SK-N-SH (cell line): ENCODE measurements at regions not wholly inside any gene's neighbourhood (a gene's known extent, or its start where the extent isn't known, plus 50 kb on each side); places are given as distances from the start of the nearest gene placed in this dataset.

ENCODE experiments used
- CTCF ChIA-PET: fragments of 300-600, 350-600 bp; formaldehyde crosslinking; extraction: SDS; loops from one replicate; lab custom pipeline; 2021; lab: Yijun Ruan, JAX
- POLR2A ChIA-PET: fragments of 350-600 bp; sonication (Branson Sonifier 250); formaldehyde crosslinking; extraction: SDS; loops from one replicate; lab custom pipeline; 2020; ENCODE audit warnings: antibody characterized with exemption, inconsistent platforms; lab: Yijun Ruan, JAX
- DNase-seq: peaks from one replicate; pipeline ENCODE4 v3.0.0; 2012
- H2AFZ ChIP-seq: fragments of 200-600 bp; sonication (generic); 2 replicates; pipeline ENCODE4 v1.8.1; 2016; ENCODE audit warnings: antibody characterized with exemption, mild to moderate bottlenecking, low read depth
- H3F3A ChIP-seq: fragments of 200-600 bp; sonication (generic); replicated peaks from 2 replicates; pipeline ENCODE3; 2016; ENCODE audit warnings: antibody characterized with exemption, mild to moderate bottlenecking; ENCODE audit not compliant: insufficient read depth
- H3K27ac ChIP-seq, 2 experiments: fragments of 200-500 bp in 1 of 2; fragments of 200-600 bp in 1 of 2; sonication (Bioruptor generic) in 1 of 2; sonication (generic), shearing (Covaris generic) in 1 of 2; 2 replicates each; pipeline versions ENCODE4 v1.5.1 to v1.6.1; 2014 to 2016; ENCODE audit warnings: low read depth in 2 of 2, inconsistent platforms in 1 of 2, low read length in 1 of 2, mild to moderate bottlenecking in 1 of 2, mixed read lengths in 1 of 2
- H3K27me3 ChIP-seq: fragments of 200-600 bp; sonication (generic), shearing (Covaris generic); 2 replicates; pipeline ENCODE4 v1.6.1; 2016; ENCODE audit warnings: mixed run types; ENCODE audit not compliant: insufficient read depth
- H3K36me3 ChIP-seq, 2 experiments: fragments of 200-500 bp in 1 of 2; fragments of 200-600 bp in 1 of 2; sonication (Bioruptor generic) in 1 of 2; sonication (generic) in 1 of 2; replicated peaks in 1 of 2; 2 replicates each; pipeline versions ENCODE3 to v1.5.1; 2014 to 2016; ENCODE audit warnings: low read length in 1 of 2, mild to moderate bottlenecking in 1 of 2; ENCODE audit not compliant: insufficient read depth in 2 of 2, control insufficient read depth in 1 of 2
- H3K4me1 ChIP-seq, 2 experiments: fragments of 200-500 bp in 1 of 2; fragments of 200-600 bp in 1 of 2; sonication (Bioruptor generic) in 1 of 2; sonication (generic), shearing (Covaris generic) in 1 of 2; 2 replicates each; pipeline versions ENCODE4 v1.5.1 to v1.6.1; 2014 to 2016; ENCODE audit warnings: low read depth in 1 of 2, low read length in 1 of 2, mixed run types in 1 of 2; ENCODE audit not compliant: insufficient read depth in 2 of 2, control insufficient read depth in 1 of 2
- H3K4me2 ChIP-seq: fragments of 200-600 bp; sonication (generic), shearing (Covaris generic); 2 replicates; pipeline ENCODE4 v1.6.1; 2017; ENCODE audit warnings: mixed run types
- H3K4me3 ChIP-seq, 2 experiments: fragments of 200-500 bp in 1 of 2; fragments of 200-600 bp in 1 of 2; sonication (Bioruptor generic) in 1 of 2; sonication (generic), shearing (Covaris generic) in 1 of 2; 2 replicates each; pipeline versions ENCODE4 v1.5.1 to v1.8.1; 2014 to 2016; ENCODE audit warnings: low read depth in 2 of 2, inconsistent platforms in 1 of 2, low read length in 1 of 2, mild to moderate bottlenecking in 1 of 2, mixed read lengths in 1 of 2, moderate library complexity in 1 of 2
- H3K79me2 ChIP-seq: fragments of 200-600 bp; sonication (generic); 2 replicates; pipeline ENCODE4 v1.8.1; 2017; ENCODE audit warnings: mild to moderate bottlenecking; ENCODE audit not compliant: insufficient read depth
- H3K9ac ChIP-seq: fragments of 200-600 bp; sonication (generic); 2 replicates; pipeline ENCODE4 v1.6.1; 2017; ENCODE audit warnings: mixed run types
- H3K9me2 ChIP-seq: fragments of 200-600 bp; sonication (generic); 2 replicates; pipeline ENCODE4 v1.6.1; 2017; ENCODE audit warnings: mixed run types
- H3K9me3 ChIP-seq: fragments of 200-600 bp; sonication (generic); 2 replicates; pipeline ENCODE4 v1.6.1; 2017; ENCODE audit warnings: mixed run types, mild to moderate bottlenecking, moderate library complexity
- H4K20me1 ChIP-seq: fragments of 200-600 bp; sonication (generic); 2 replicates; pipeline ENCODE4 v1.6.1; 2017; ENCODE audit warnings: mild to moderate bottlenecking, mixed run types; ENCODE audit not compliant: insufficient read depth
- ELF1 ChIP-seq: IDR thresholded peaks from 2 replicates; pipeline ENCODE4 v1.4.0; 2012
- FOXJ3 ChIP-seq: sonication (generic); formaldehyde crosslinking; IDR thresholded peaks from 2 replicates; pipeline ENCODE4 v1.5.1; 2020; ENCODE audit warnings: mild to moderate bottlenecking, missing genetic modification reagents
- FOXM1 ChIP-seq: IDR thresholded peaks from 2 replicates; pipeline ENCODE4 v1.4.0; 2012; ENCODE audit warnings: low read depth, mild to moderate bottlenecking
- GABPA ChIP-seq: IDR thresholded peaks from 2 replicates; pipeline ENCODE4 v1.4.0; 2012; ENCODE audit warnings: low read depth, mild to moderate bottlenecking
- GATA2 ChIP-seq: sonication (generic); formaldehyde crosslinking; IDR thresholded peaks from 2 replicates; pipeline ENCODE4 v1.5.0; 2020; ENCODE audit warnings: mild to moderate bottlenecking, missing genetic modification reagents
- MEF2A ChIP-seq: IDR thresholded peaks from 2 replicates; pipeline ENCODE4 v1.4.0; 2012; ENCODE audit warnings: low read depth, borderline replicate concordance
- MXI1 ChIP-seq: IDR thresholded peaks from 2 replicates; pipeline ENCODE4 v1.6.1; 2012; ENCODE audit warnings: mild to moderate bottlenecking, low read depth, low read length, improper control_type of control experiment
- RAD21 ChIP-seq: IDR thresholded peaks from 2 replicates; pipeline ENCODE4 v1.6.1; 2012; ENCODE audit warnings: mild to moderate bottlenecking, low read length
- RCOR1 ChIP-seq: fragments of 150-350 bp; IDR thresholded peaks from 2 replicates; pipeline ENCODE4 v1.6.1; 2017; ENCODE audit warnings: antibody characterized with exemption, low read length
- SIN3A ChIP-seq: IDR thresholded peaks from 2 replicates; pipeline ENCODE4 v1.6.1; 2012; ENCODE audit warnings: low read depth, mild to moderate bottlenecking, low read length, moderate library complexity, borderline replicate concordance
- TEAD4 ChIP-seq: IDR thresholded peaks from 2 replicates; pipeline ENCODE4 v1.4.0; 2012; ENCODE audit warnings: mild to moderate bottlenecking, borderline replicate concordance; ENCODE audit not compliant: insufficient read depth
- YY1 ChIP-seq: IDR thresholded peaks from 2 replicates; pipeline ENCODE4 v1.4.0; 2012; ENCODE audit warnings: low read depth, mild to moderate bottlenecking
- WGBS: methylation state at CpG from one replicate; pipeline ENCODE4 v1.1.6; 2017; ENCODE audit warnings: low lambda C conversion rate; 5-methylcytosine and 5-hydroxymethylcytosine counted together
- TF ChIP-seq, protein P1 (sequence below): IDR thresholded peaks from 2 replicates; pipeline ENCODE4 v1.4.0; 2012; ENCODE audit warnings: low read depth, borderline replicate concordance
- TF ChIP-seq, protein P2 (sequence below): IDR thresholded peaks from 2 replicates; pipeline ENCODE4 v1.4.0; 2012; ENCODE audit warnings: low read depth, borderline replicate concordance
- TF ChIP-seq, protein P3 (sequence below): fragments of 150-350 bp; IDR thresholded peaks from 2 replicates; pipeline ENCODE4 v1.6.1; 2016; ENCODE audit warnings: mild to moderate bottlenecking, low read depth, low read length
- TF ChIP-seq, protein P4 (sequence below): fragments of 200-600 bp; sonication (generic); IDR thresholded peaks from 2 replicates; pipeline ENCODE4 v1.6.1; 2017; ENCODE audit warnings: antibody characterized with exemption, mild to moderate bottlenecking, moderate library complexity
- TF ChIP-seq, protein P5 (sequence below): fragments of 150-350 bp; IDR thresholded peaks from 2 replicates; pipeline ENCODE4 v1.6.1; 2017; ENCODE audit warnings: antibody characterized with exemption, low read length, low read depth, borderline replicate concordance

DNA sequence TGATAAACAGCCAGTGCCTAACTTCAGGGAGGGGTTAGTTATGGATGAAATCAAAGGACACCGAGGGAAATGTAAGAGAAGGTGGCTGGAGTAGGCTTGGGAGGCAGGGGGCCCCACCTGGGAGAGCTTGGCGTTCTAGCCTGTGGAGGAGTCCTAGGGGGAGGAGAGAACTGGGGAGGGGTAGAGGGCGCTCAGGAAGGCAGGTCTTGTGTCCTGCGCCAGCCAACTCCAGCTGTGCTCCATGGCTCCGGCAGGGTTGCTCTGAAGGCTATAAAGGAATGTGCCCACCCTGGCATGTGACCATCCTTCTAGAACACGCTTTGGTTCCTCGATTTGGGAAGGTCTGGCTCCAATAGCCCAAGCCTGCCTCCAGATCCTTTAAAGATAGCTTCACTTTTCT is 96.3 kb downstream of the SEC61G start:
- POLR2A ChIA-PET, result no interaction called here
- no peak overlapping the region for H3K27ac ChIP-seq
- WGBS, result 29% methylated on average over 6 of the region's 7 CpGs

DNA sequence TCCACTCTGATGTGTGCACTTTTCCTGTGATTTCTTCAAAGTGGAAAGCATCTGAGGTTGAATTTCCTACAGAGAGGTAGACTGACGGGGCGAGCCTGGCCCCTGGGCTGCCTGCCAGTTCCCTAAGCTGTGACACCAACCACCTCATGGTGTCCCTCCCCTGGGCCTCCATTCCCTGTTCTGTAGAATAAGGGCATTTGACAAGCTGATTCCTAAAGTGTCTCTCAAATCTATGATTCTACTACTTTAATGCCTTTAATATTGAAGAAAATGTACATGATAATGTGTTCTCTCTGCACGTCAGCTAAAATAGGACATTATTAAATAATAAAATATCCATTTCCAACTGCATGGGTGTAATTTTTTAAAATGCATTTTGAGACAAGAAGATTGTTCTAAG is 105.1 kb downstream of the SEC61G start:
- Histone ChIP-seq H3K4me3 (no peak overlapping the region), H3K4me2 (no peak overlapping the region), H3K27me3 (no peaks in the 10 kb centered on the region), H3K9me3 (no peaks in the 10 kb centered on the region), H3K36me3 (no peaks in the 10 kb centered on the region), H4K20me1 (no peaks in the 10 kb centered on the region), H3K9ac (no peak overlapping the region), H3K27ac (no peak overlapping the region), H3K79me2 (no peaks in the 10 kb centered on the region), H3F3A (no peaks in the 10 kb centered on the region), H3K4me1 (peaks cover 0 to 2% of the 10 kb centered on the region in 2 experiments; a peak in 1 of 4 replicates), H3K9me2 (no peaks in the 10 kb centered on the region), H2AFZ (no peak overlapping the region)
- no peak for DNase-seq
- ChIA-PET POLR2A (no interaction called here), CTCF (interaction anchor here (0.6 kb wide), 1 partner anchor 10 kb away, joined by 3 read pairs; no protein-coding TSS in a partner anchor)
- 31% methylated on average over 3 of the region's 3 CpGs for WGBS
- TF ChIP-seq FOXJ3 (CRISPR knock-in tag) (no peak), YY1 (no peak), GATA2 (CRISPR knock-in tag) (no peak), TEAD4 (no peak), RCOR1 (no peak), SIN3A (no peak), GABPA (no peak), FOXM1 (no peak), MXI1 (no peak)
- TF ChIP-seq, protein P1, sequence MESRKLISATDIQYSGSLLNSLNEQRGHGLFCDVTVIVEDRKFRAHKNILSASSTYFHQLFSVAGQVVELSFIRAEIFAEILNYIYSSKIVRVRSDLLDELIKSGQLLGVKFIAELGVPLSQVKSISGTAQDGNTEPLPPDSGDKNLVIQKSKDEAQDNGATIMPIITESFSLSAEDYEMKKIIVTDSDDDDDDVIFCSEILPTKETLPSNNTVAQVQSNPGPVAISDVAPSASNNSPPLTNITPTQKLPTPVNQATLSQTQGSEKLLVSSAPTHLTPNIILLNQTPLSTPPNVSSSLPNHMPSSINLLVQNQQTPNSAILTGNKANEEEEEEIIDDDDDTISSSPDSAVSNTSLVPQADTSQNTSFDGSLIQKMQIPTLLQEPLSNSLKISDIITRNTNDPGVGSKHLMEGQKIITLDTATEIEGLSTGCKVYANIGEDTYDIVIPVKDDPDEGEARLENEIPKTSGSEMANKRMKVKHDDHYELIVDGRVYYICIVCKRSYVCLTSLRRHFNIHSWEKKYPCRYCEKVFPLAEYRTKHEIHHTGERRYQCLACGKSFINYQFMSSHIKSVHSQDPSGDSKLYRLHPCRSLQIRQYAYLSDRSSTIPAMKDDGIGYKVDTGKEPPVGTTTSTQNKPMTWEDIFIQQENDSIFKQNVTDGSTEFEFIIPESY, result no peak
- TF ChIP-seq, protein P2, sequence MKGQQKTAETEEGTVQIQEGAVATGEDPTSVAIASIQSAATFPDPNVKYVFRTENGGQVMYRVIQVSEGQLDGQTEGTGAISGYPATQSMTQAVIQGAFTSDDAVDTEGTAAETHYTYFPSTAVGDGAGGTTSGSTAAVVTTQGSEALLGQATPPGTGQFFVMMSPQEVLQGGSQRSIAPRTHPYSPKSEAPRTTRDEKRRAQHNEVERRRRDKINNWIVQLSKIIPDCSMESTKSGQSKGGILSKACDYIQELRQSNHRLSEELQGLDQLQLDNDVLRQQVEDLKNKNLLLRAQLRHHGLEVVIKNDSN, result no peak
- TF ChIP-seq, protein P3, sequence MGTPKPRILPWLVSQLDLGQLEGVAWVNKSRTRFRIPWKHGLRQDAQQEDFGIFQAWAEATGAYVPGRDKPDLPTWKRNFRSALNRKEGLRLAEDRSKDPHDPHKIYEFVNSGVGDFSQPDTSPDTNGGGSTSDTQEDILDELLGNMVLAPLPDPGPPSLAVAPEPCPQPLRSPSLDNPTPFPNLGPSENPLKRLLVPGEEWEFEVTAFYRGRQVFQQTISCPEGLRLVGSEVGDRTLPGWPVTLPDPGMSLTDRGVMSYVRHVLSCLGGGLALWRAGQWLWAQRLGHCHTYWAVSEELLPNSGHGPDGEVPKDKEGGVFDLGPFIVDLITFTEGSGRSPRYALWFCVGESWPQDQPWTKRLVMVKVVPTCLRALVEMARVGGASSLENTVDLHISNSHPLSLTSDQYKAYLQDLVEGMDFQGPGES, result no peak
- TF ChIP-seq, protein P4, sequence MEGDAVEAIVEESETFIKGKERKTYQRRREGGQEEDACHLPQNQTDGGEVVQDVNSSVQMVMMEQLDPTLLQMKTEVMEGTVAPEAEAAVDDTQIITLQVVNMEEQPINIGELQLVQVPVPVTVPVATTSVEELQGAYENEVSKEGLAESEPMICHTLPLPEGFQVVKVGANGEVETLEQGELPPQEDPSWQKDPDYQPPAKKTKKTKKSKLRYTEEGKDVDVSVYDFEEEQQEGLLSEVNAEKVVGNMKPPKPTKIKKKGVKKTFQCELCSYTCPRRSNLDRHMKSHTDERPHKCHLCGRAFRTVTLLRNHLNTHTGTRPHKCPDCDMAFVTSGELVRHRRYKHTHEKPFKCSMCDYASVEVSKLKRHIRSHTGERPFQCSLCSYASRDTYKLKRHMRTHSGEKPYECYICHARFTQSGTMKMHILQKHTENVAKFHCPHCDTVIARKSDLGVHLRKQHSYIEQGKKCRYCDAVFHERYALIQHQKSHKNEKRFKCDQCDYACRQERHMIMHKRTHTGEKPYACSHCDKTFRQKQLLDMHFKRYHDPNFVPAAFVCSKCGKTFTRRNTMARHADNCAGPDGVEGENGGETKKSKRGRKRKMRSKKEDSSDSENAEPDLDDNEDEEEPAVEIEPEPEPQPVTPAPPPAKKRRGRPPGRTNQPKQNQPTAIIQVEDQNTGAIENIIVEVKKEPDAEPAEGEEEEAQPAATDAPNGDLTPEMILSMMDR, result no peak

More for the DNA sequence above, 96.3 kb downstream of the SEC61G start:
- Histone ChIP-seq H2AFZ (no peak overlapping the region), H3K9me3 (no peaks in the 10 kb centered on the region), H3K4me1 (peaks cover 0 to 11% of the 10 kb centered on the region in 2 experiments; a peak in 1 of 4 replicates), H3K36me3 (no peaks in the 10 kb centered on the region), H3K9me2 (no peaks in the 10 kb centered on the region), H3K9ac (no peak overlapping the region), H3K4me2 (no peak overlapping the region), H3K4me3 (no peak overlapping the region), H3K27me3 (peaks cover 24% of the 10 kb centered on the region), H3K79me2 (no peaks in the 10 kb centered on the region), H4K20me1 (no peaks in the 10 kb centered on the region), H3F3A (no peaks in the 10 kb centered on the region)
- DNase-seq, result no peak
- CTCF ChIA-PET, result interaction anchor here (1.2 kb wide), 1 partner anchor 10 kb away, joined by 3 read pairs; no protein-coding TSS in a partner anchor
- TF ChIP-seq, protein P3, result no peak
- TF ChIP-seq, protein P2, result no peak
- TF ChIP-seq FOXJ3 (CRISPR knock-in tag) (no peak), GATA2 (CRISPR knock-in tag) (no peak), ELF1 (no peak), MEF2A (no peak), RAD21 (no peak)
- TF ChIP-seq, protein P5, sequence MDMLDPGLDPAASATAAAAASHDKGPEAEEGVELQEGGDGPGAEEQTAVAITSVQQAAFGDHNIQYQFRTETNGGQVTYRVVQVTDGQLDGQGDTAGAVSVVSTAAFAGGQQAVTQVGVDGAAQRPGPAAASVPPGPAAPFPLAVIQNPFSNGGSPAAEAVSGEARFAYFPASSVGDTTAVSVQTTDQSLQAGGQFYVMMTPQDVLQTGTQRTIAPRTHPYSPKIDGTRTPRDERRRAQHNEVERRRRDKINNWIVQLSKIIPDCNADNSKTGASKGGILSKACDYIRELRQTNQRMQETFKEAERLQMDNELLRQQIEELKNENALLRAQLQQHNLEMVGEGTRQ, result no peak
